CD8-positive, alpha-beta memory T cell (primary cell): ENCODE measurements at regions not wholly inside any gene's neighbourhood (a gene's known extent, or its start where the extent isn't known, plus 50 kb on each side); places are given as distances from the start of the nearest gene placed in this dataset.

ENCODE experiments used
- CTCF ChIA-PET: fragments of 350-600 bp; sonication (Branson Sonifier 250); formaldehyde crosslinking; loops from one replicate; lab custom pipeline; 2021; ENCODE audit warnings: antibody characterized with exemption; lab: Charles Lee
- POLR2A ChIA-PET: fragments of 350-600 bp; sonication (Branson Sonifier 250); formaldehyde crosslinking; loops from one replicate; lab custom pipeline; 2021; ENCODE audit warnings: antibody characterized with exemption; lab: Charles Lee
- DNase-seq, 5 donors: peaks; one replicate each; pipeline versions ENCODE4 v3.0.0 to v3.0.0-alpha.2; 2020 to 2022; ENCODE audit warnings: mixed read lengths in 1 of 5
- H3K27ac ChIP-seq: one replicate; pipeline ENCODE4 v1.7.0; 2013; ENCODE audit warnings: low read depth, mild to moderate bottlenecking, low read length, moderate library complexity
- H3K27me3 ChIP-seq: 2 replicates; pipeline ENCODE4 v1.7.0; 2013; ENCODE audit warnings: low read length, mild to moderate bottlenecking; ENCODE audit not compliant: insufficient read depth, poor library complexity, severe bottlenecking
- H3K36me3 ChIP-seq: 2 replicates; pipeline ENCODE4 v1.7.0; 2013; ENCODE audit warnings: mild to moderate bottlenecking, low read length, moderate library complexity; ENCODE audit not compliant: insufficient read depth
- H3K4me1 ChIP-seq: 2 replicates; pipeline ENCODE4 v1.7.0; 2013; ENCODE audit warnings: mild to moderate bottlenecking, low read length, moderate library complexity; ENCODE audit not compliant: insufficient read depth
- H3K4me3 ChIP-seq: 2 replicates; pipeline ENCODE4 v1.7.0; 2013; ENCODE audit warnings: mild to moderate bottlenecking, low read length
- H3K9me3 ChIP-seq: 2 replicates; pipeline ENCODE4 v1.7.0; 2013; ENCODE audit warnings: mild to moderate bottlenecking, low read length
- H3K27ac Mint-ChIP-seq, 8 donors: one replicate each; pipeline ENCODE4 v1.8.0; 2020 to 2021; ENCODE audit warnings: mixed read lengths in 8 of 8, mild to moderate bottlenecking in 6 of 8, inconsistent platforms in 3 of 8, moderate library complexity in 3 of 8
- H3K27me3 Mint-ChIP-seq, 2 donors: one replicate each; pipeline ENCODE4 v1.8.0; 2020 to 2021; ENCODE audit warnings: mixed read lengths in 2 of 2, mild to moderate bottlenecking in 1 of 2, moderate library complexity in 1 of 2
- H3K36me3 Mint-ChIP-seq, 3 donors: one replicate each; pipeline ENCODE4 v1.8.0; 2020 to 2021; ENCODE audit warnings: mixed read lengths in 3 of 3, inconsistent platforms in 1 of 3, mild to moderate bottlenecking in 1 of 3
- H3K4me1 Mint-ChIP-seq, 3 donors: one replicate each; pipeline ENCODE4 v1.8.0; 2020 to 2021; ENCODE audit warnings: mixed read lengths in 3 of 3, inconsistent platforms in 1 of 3, mild to moderate bottlenecking in 1 of 3
- H3K4me3 Mint-ChIP-seq, 7 donors: one replicate each; pipeline ENCODE4 v1.8.0; 2020 to 2021; ENCODE audit warnings: mixed read lengths in 7 of 7, mild to moderate bottlenecking in 6 of 7, moderate library complexity in 4 of 7, inconsistent platforms in 2 of 7
- H3K9me3 Mint-ChIP-seq, 5 donors: one replicate each; pipeline ENCODE4 v1.8.0; 2020 to 2022; ENCODE audit warnings: mixed read lengths in 5 of 5, mild to moderate bottlenecking in 3 of 5, moderate library complexity in 2 of 5, inconsistent platforms in 1 of 5

GRCh38 chr3:127410137-127410488, 122.3 kb upstream of the PRR20G start:
- no peaks in the 10 kb centered on the region for H3K36me3 Mint-ChIP-seq
- CTCF ChIA-PET: no interaction called here
- Histone ChIP-seq H3K9me3 (no peaks in the 10 kb centered on the region), H3K27ac (no peak overlapping the region), H3K27me3 (no peaks in the 10 kb centered on the region), H3K36me3 (no peaks in the 10 kb centered on the region), H3K4me1 (no peaks in the 10 kb centered on the region), H3K4me3 (no peak overlapping the region)
- DNase-seq: no peak
- no peak overlapping the region for H3K4me3 Mint-ChIP-seq
- POLR2A ChIA-PET: no interaction called here
- H3K27me3 Mint-ChIP-seq: peaks cover 20 to 57% of the 10 kb centered on the region in 2 donors
- H3K27ac Mint-ChIP-seq: no peak overlapping the region
- no peaks in the 10 kb centered on the region for H3K9me3 Mint-ChIP-seq
- H3K4me1 Mint-ChIP-seq: no peaks in the 10 kb centered on the region

GRCh38 chr3:127409421-127410136, 121.7 kb upstream of the PRR20G start:
- no peaks in the 10 kb centered on the region for H3K9me3 Mint-ChIP-seq
- H3K27ac ChIP-seq: no peak overlapping the region
- no peaks in the 10 kb centered on the region for H3K36me3 ChIP-seq
- POLR2A ChIA-PET: no interaction called here
- no peaks in the 10 kb centered on the region for H3K4me1 ChIP-seq
- no peak overlapping the region for H3K4me3 Mint-ChIP-seq
- no peak overlapping the region for H3K4me3 ChIP-seq
- no peaks in the 10 kb centered on the region for H3K27me3 ChIP-seq
- no peaks in the 10 kb centered on the region for H3K4me1 Mint-ChIP-seq
- no peaks in the 10 kb centered on the region for H3K9me3 ChIP-seq
- H3K36me3 Mint-ChIP-seq: no peaks in the 10 kb centered on the region
- CTCF ChIA-PET: no interaction called here
- DNase-seq: no peak
- H3K27me3 Mint-ChIP-seq: peaks cover 20 to 54% of the 10 kb centered on the region in 2 donors
- peak overlapping the region in 1 of 8 donors; percentile 48 for H3K27ac Mint-ChIP-seq

- ChIA-PET CTCF (interaction anchor here (0.8 kb wide), 1 partner anchor 14 kb away, joined by 3 read pairs; no protein-coding TSS in a partner anchor), POLR2A (no interaction called here)
- no peaks in the 10 kb centered on the region for H3K36me3 ChIP-seq
- H3K27me3 Mint-ChIP-seq: peaks cover 12 to 47% of the 10 kb centered on the region in 2 donors
- no peak overlapping the region for H3K27ac Mint-ChIP-seq
- DNase-seq: no peak
- no peaks in the 10 kb centered on the region for H3K36me3 Mint-ChIP-seq
- H3K4me1 Mint-ChIP-seq: no peaks in the 10 kb centered on the region
- H3K9me3 ChIP-seq: no peaks in the 10 kb centered on the region
- no peaks in the 10 kb centered on the region for H3K9me3 Mint-ChIP-seq
- H3K4me1 ChIP-seq: no peaks in the 10 kb centered on the region
- H3K27ac ChIP-seq: no peak overlapping the region
- H3K27me3 ChIP-seq: no peaks in the 10 kb centered on the region
- H3K4me3 Mint-ChIP-seq: no peak overlapping the region
- no peak overlapping the region for H3K4me3 ChIP-seq
Measured at GRCh38 chr3:127408684-127409420, 121.0 kb upstream of the PRR20G start.

DNA sequence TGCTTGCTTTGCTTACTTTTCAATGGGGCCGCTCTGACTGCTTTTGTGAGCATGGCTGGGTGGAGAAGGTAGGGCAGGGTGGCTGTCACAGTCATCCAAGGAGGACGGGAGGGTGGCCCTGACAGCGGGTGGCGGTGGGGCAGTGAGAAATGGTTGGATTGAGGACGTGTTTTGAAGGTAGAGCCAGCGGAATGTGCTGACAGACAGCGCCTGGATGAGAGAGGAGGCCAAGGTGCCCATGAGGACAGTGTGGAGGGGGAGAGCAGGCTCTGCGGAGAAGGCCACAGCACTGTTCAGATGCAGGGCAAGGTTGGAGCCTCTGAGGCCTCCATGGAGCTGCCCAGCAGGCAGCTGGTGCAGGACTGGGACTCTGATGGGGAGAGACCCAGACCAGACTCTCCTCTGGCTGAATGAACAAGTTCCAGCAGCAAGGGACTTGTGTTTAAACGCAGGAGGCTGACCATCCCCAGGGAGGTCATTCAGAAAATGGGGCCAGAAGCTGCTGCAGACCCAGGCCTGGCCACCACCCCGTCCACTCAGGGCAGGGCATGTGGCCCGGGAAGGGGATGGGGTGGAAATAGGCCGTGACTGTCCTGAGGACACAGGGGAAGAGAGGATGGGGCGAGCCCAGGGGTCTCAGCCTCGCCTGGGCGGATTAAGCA, 120.3 kb upstream of the PRR20G start:
- Mint-ChIP-seq H3K36me3 (no peaks in the 10 kb centered on the region), H3K4me3 (no peak overlapping the region), H3K27ac (no peak overlapping the region), H3K9me3 (no peaks in the 10 kb centered on the region), H3K4me1 (no peaks in the 10 kb centered on the region), H3K27me3 (peaks cover 6 to 43% of the 10 kb centered on the region in 2 donors)
- no peaks in the 10 kb centered on the region for H3K9me3 ChIP-seq
- no peaks in the 10 kb centered on the region for H3K36me3 ChIP-seq
- H3K4me1 ChIP-seq: no peaks in the 10 kb centered on the region
- no peaks in the 10 kb centered on the region for H3K27me3 ChIP-seq
- no peak overlapping the region for H3K4me3 ChIP-seq
- POLR2A ChIA-PET: no interaction called here
- H3K27ac ChIP-seq: no peak overlapping the region
- CTCF ChIA-PET: interaction anchor here (0.8 kb wide), 1 partner anchor 13 kb away, joined by 3 read pairs; no protein-coding TSS in a partner anchor
- DNase-seq: no peak

GRCh38 chr3:127407026-127407939, 119.4 kb upstream of the PRR20G start:
- Histone ChIP-seq H3K4me1 (no peaks in the 10 kb centered on the region), H3K36me3 (no peaks in the 10 kb centered on the region), H3K27ac (no peak overlapping the region), H3K27me3 (no peaks in the 10 kb centered on the region), H3K9me3 (no peaks in the 10 kb centered on the region), H3K4me3 (no peak overlapping the region)
- no peak overlapping the region for H3K4me3 Mint-ChIP-seq
- no peak for DNase-seq
- H3K4me1 Mint-ChIP-seq: no peaks in the 10 kb centered on the region
- H3K27me3 Mint-ChIP-seq: peaks cover 4 to 35% of the 10 kb centered on the region in 2 donors
- H3K36me3 Mint-ChIP-seq: no peaks in the 10 kb centered on the region
- no peaks in the 10 kb centered on the region for H3K9me3 Mint-ChIP-seq
- ChIA-PET CTCF (no interaction called here), POLR2A (no interaction called here)
- H3K27ac Mint-ChIP-seq: no peak overlapping the region

- no peak overlapping the region for H3K27ac ChIP-seq
- Mint-ChIP-seq H3K36me3 (no peaks in the 10 kb centered on the region), H3K9me3 (no peaks in the 10 kb centered on the region), H3K27me3 (peaks cover 4 to 35% of the 10 kb centered on the region in 2 donors), H3K4me3 (no peak overlapping the region), H3K4me1 (no peaks in the 10 kb centered on the region), H3K27ac (no peak overlapping the region)
- no peaks in the 10 kb centered on the region for H3K4me1 ChIP-seq
- no peaks in the 10 kb centered on the region for H3K9me3 ChIP-seq
- H3K36me3 ChIP-seq: no peaks in the 10 kb centered on the region
- no peak for DNase-seq
- H3K4me3 ChIP-seq: no peak overlapping the region
- no peaks in the 10 kb centered on the region for H3K27me3 ChIP-seq
- CTCF ChIA-PET: no interaction called here
- POLR2A ChIA-PET: no interaction called here
Measured at GRCh38 chr3:127406309-127407025, 118.6 kb upstream of the PRR20G start.

DNA sequence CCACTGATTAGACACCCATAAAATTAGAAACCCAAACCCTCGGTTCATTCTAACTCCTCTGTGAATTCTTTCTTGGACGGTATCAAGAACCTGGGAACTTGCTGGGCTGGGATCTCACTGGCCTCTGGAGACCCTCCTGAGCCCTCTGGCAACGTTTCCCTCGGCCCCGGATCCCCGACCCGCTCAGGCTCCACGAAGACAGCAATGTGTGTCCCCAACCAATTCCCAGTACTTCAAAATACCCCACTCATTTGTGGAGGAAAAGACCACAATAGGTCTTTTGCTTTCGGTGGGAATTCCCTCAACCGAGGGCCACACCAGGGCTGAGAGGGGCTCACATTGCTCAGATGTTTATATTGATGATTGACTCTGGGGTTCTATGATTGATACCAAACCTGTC, 117.9 kb upstream of the PRR20G start:
- CTCF ChIA-PET: interaction anchor here (1.5 kb wide), 1 partner anchor 31 kb away, joined by 4 read pairs; no protein-coding TSS in a partner anchor
- Mint-ChIP-seq H3K27ac (no peak overlapping the region), H3K36me3 (no peaks in the 10 kb centered on the region), H3K9me3 (peaks cover 0 to 2% (median 0%) of the 10 kb centered on the region in 5 donors), H3K4me1 (no peaks in the 10 kb centered on the region), H3K4me3 (no peak overlapping the region), H3K27me3 (peaks cover 7 to 34% of the 10 kb centered on the region in 2 donors)
- H3K4me1 ChIP-seq: no peaks in the 10 kb centered on the region
- POLR2A ChIA-PET: no interaction called here
- no peaks in the 10 kb centered on the region for H3K9me3 ChIP-seq
- H3K36me3 ChIP-seq: no peaks in the 10 kb centered on the region
- no peaks in the 10 kb centered on the region for H3K27me3 ChIP-seq
- no peak overlapping the region for H3K27ac ChIP-seq
- DNase-seq: peak in 1 of 5 donors; percentile 18
- no peak overlapping the region for H3K4me3 ChIP-seq
